ENCODE measurements at regions not wholly inside any gene's neighbourhood (a gene's known extent, or its start where the extent isn't known, plus 50 kb on each side); places are given as distances from the start of the nearest gene placed in this dataset.

- H3K9me3 ChIP-seq, result no peaks in the 10 kb centered on the region
- in situ Hi-C loops (cut with MboI; ENCODE audit: low sequenced_read_pairs in 4 of 4) (no loop called here), intact Hi-C loops (cut with DNase I; ENCODE audit: low total_unique reads) (no loop called here)
- no peaks in the 10 kb centered on the region for H3K27me3 ChIP-seq
- H3K27ac ChIP-seq, result no peak overlapping the region
- no peak for DNase-seq
- H3K4me3 ChIP-seq, result no peak overlapping the region
- no peaks in the 10 kb centered on the region for H3K4me1 ChIP-seq
- TF ChIP-seq POLR2A (IDR thresholded peaks at IDR 0.05) (no peak), CTCF (IDR thresholded peaks at IDR 0.05 in 4 of 5, conservative IDR thresholded peaks at IDR 0.05 in 1 of 5) (no peak)
- no peak for ATAC-seq
- no peaks in the 10 kb centered on the region for H3K36me3 ChIP-seq
Observed at GRCh38 chr1:88375977-88376376, 308.1 kb upstream of the PKN2 start.

- DNase-seq (no peak), ATAC-seq (no peak)
- intact Hi-C loops (cut with DNase I; ENCODE audit: low total_unique reads) (no loop called here), in situ Hi-C loops (cut with MboI; ENCODE audit: low sequenced_read_pairs in 4 of 4) (no loop called here)
- no peaks in the 10 kb centered on the region for H3K27me3 ChIP-seq
- H3K27ac ChIP-seq, result no peak overlapping the region
- no peaks in the 10 kb centered on the region for H3K36me3 ChIP-seq
- TF ChIP-seq POLR2A (IDR thresholded peaks at IDR 0.05) (no peak), CTCF (IDR thresholded peaks at IDR 0.05 in 4 of 5, conservative IDR thresholded peaks at IDR 0.05 in 1 of 5) (no peak)
- no peaks in the 10 kb centered on the region for H3K4me1 ChIP-seq
- H3K4me3 ChIP-seq, result no peak overlapping the region
- no peaks in the 10 kb centered on the region for H3K9me3 ChIP-seq
Observed at GRCh38 chr1:88376421-88376820, 307.7 kb upstream of the PKN2 start.

DNA sequence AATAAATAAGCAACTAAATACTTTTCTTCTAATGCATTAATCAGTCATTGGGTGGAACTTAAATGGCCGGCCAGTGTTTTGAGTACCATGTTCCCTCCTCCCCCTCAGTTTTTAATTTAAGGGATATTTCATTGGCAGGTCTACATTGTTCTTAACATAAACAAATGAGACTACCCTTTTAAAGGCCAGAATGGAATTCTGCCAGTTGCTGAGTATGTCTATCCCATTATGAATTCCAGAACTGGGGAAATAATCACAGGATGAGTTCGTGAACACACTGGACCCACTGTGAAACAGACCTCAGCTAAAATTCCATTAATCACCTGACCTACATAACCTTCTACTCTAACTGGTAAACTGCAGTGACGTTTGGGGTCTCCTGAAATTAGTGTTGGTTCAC lies 305.5 kb upstream of the PKN2 start:
- H3K4me1 ChIP-seq, result no peaks in the 10 kb centered on the region
- no peak for TF ChIP-seq POLR2A (IDR thresholded peaks at IDR 0.05)
- no peak for TF ChIP-seq CTCF (IDR thresholded peaks at IDR 0.05 in 4 of 5, conservative IDR thresholded peaks at IDR 0.05 in 1 of 5)
- in situ Hi-C loops (cut with MboI; ENCODE audit: low sequenced_read_pairs in 4 of 4) (no loop called here), intact Hi-C loops (cut with DNase I; ENCODE audit: low total_unique reads) (no loop called here)
- DNase-seq, result no peak
- no peak overlapping the region for H3K27ac ChIP-seq
- no peaks in the 10 kb centered on the region for H3K27me3 ChIP-seq
- no peak for ATAC-seq
- no peaks in the 10 kb centered on the region for H3K9me3 ChIP-seq
- H3K36me3 ChIP-seq, result no peaks in the 10 kb centered on the region
- H3K4me3 ChIP-seq, result no peak overlapping the region

- DNase-seq (no peak), ATAC-seq (no peak)
- no peaks in the 10 kb centered on the region for H3K36me3 ChIP-seq
- H3K9me3 ChIP-seq, result no peaks in the 10 kb centered on the region
- no peaks in the 10 kb centered on the region for H3K27me3 ChIP-seq
- TF ChIP-seq CTCF (IDR thresholded peaks at IDR 0.05 in 4 of 5, conservative IDR thresholded peaks at IDR 0.05 in 1 of 5) (no peak), POLR2A (IDR thresholded peaks at IDR 0.05) (no peak)
- H3K4me3 ChIP-seq, result no peak overlapping the region
- in situ Hi-C loops (cut with MboI; ENCODE audit: low sequenced_read_pairs in 4 of 4), result no loop called here
- H3K27ac ChIP-seq, result no peak overlapping the region
- intact Hi-C loops (cut with DNase I; ENCODE audit: low total_unique reads), result no loop called here
- no peaks in the 10 kb centered on the region for H3K4me1 ChIP-seq
Observed at GRCh38 chr1:88394958-88395357, 289.1 kb upstream of the PKN2 start.

DNA sequence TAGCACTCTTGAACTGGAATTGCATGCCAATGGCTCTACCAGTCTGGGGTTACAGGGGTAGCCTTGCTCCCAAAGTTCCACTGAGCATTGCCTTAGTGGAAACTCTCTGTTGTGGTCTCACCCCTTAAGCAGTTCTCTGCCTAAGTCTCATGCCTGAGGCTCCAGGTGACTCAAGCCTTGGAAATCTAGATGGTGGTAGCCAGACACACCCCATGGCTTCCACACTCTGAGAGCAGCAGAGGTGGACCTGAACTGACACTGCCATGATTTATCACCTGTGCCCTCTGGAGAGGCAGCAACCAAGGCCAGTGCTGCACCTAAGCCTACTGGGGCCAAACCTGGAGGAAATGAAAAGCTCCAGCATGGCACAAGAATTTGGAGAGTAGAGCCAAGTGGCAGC lies 285.7 kb upstream of the PKN2 start:
- no peak for ATAC-seq

More for the DNA sequence above, 285.7 kb upstream of the PKN2 start:
- H3K4me1 ChIP-seq, result no peaks in the 10 kb centered on the region
- no peak for DNase-seq
- H3K36me3 ChIP-seq, result no peaks in the 10 kb centered on the region
- H3K27me3 ChIP-seq, result no peaks in the 10 kb centered on the region
- no peak overlapping the region for H3K27ac ChIP-seq
- no peak for TF ChIP-seq CTCF (IDR thresholded peaks at IDR 0.05 in 4 of 5, conservative IDR thresholded peaks at IDR 0.05 in 1 of 5)
- TF ChIP-seq POLR2A (IDR thresholded peaks at IDR 0.05), result no peak
- no peaks in the 10 kb centered on the region for H3K9me3 ChIP-seq
- no peak overlapping the region for H3K4me3 ChIP-seq
- intact Hi-C loops (cut with DNase I; ENCODE audit: low total_unique reads), result no loop called here
- in situ Hi-C loops (cut with MboI; ENCODE audit: low sequenced_read_pairs in 4 of 4), result no loop called here

All from gastrocnemius medialis (tissue), 4 donors.